Epidermal melanocyte (primary cell): ENCODE measurements at regions not wholly inside any gene's neighbourhood (a gene's known extent, or its start where the extent isn't known, plus 50 kb on each side); places are given as distances from the start of the nearest gene placed in this dataset.
"Not testable (repeated sequence)": the region's sequence is repeated elsewhere in the genome, so short reads cannot be mapped to it uniquely, and the experiment has no call there.

Source experiments
- DNase-seq: peaks from one replicate; pipeline ENCODE4 v3.0.0; 2011; ENCODE audit warnings: low spot score; ENCODE audit not compliant: insufficient read length

GRCh38 chr5:174431504-174431903, 292.9 kb upstream of the MSX2 start:
- no peak for DNase-seq

GRCh38 chr5:174433098-174433497, 291.3 kb upstream of the MSX2 start:
- DNase-seq, result no peak

GRCh38 chr5:174436750-174437149, 287.6 kb upstream of the MSX2 start:
- DNase-seq, result no peak

- DNase-seq, result no peak
Observed at GRCh38 chr5:174444479-174445188, 279.7 kb upstream of the MSX2 start.

- no peak for DNase-seq
Observed at GRCh38 chr5:174446446-174446845, 277.9 kb upstream of the MSX2 start.

- no peak for DNase-seq
Observed at GRCh38 chr5:174446988-174447387, 277.4 kb upstream of the MSX2 start.

- DNase-seq, result no peak
Observed at GRCh38 chr5:174448041-174448440, 276.3 kb upstream of the MSX2 start.

GRCh38 chr5:174448662-174449061, 275.7 kb upstream of the MSX2 start:
- DNase-seq, result no peak

GRCh38 chr5:174453690-174454089, 270.7 kb upstream of the MSX2 start:
- DNase-seq, result no peak

GRCh38 chr5:174454464-174454863, 269.9 kb upstream of the MSX2 start:
- DNase-seq, result no peak

- no peak for DNase-seq
Observed at GRCh38 chr5:174454890-174455289, 269.5 kb upstream of the MSX2 start.

GRCh38 chr5:174455301-174455700, 269.1 kb upstream of the MSX2 start:
- no peak for DNase-seq

GRCh38 chr5:174457141-174457678, 267.2 kb upstream of the MSX2 start:
- no peak for DNase-seq

- no peak for DNase-seq
Observed at GRCh38 chr5:174459071-174459702, 265.2 kb upstream of the MSX2 start.

GRCh38 chr5:174459832-174460448, 264.4 kb upstream of the MSX2 start:
- DNase-seq, result no peak

- DNase-seq, result no peak
Observed at GRCh38 chr5:174462129-174462528, 262.3 kb upstream of the MSX2 start.

GRCh38 chr5:174464504-174465165, 259.7 kb upstream of the MSX2 start:
- DNase-seq, result no peak

- DNase-seq, result not testable (repeated sequence)
Observed at GRCh38 chr5:174471528-174471927, 252.9 kb upstream of the MSX2 start.

- no peak for DNase-seq
Observed at GRCh38 chr5:174472956-174473355, 251.4 kb upstream of the MSX2 start.

- not testable (repeated sequence) for DNase-seq
Observed at GRCh38 chr5:174476001-174476400, 248.4 kb upstream of the MSX2 start.

- no peak for DNase-seq
Observed at GRCh38 chr5:174479325-174479724, 245.1 kb upstream of the MSX2 start.

GRCh38 chr5:174481737-174482136, 242.6 kb upstream of the MSX2 start:
- no peak for DNase-seq
